ENCODE measurements at regions not wholly inside any gene's neighbourhood (a gene's known extent, or its start where the extent isn't known, plus 50 kb on each side); places are given as distances from the start of the nearest gene placed in this dataset.

DNA sequence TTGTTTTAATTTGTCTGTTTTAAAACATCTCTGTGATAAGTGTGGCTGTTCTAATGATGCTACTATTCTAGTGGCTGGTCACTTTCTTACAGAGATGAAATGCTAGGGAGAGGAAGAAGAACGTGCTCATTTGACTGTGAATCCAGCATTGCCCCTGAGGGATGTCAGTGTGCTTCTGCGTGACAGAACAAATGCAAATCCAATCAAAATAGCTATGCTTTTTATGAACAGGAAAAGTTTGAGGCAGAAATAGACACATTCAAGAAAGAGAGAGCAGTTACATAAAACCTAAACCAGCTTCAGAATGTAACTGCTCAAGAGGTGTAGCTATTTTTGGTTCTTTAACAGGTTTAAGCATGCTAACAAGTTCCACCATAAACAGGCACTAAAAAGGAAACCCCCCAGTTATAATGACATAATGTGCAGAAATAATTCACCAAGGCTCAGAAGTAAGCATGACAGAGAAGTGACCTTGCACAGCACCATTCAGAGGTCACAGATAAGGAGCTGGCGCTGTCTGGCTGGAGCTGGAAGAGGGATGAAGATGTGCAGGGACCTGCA, 385.3 kb downstream of the EPM2A start:
- H3K4me1 ChIP-seq, result no peaks in the 10 kb centered on the region

DNA sequence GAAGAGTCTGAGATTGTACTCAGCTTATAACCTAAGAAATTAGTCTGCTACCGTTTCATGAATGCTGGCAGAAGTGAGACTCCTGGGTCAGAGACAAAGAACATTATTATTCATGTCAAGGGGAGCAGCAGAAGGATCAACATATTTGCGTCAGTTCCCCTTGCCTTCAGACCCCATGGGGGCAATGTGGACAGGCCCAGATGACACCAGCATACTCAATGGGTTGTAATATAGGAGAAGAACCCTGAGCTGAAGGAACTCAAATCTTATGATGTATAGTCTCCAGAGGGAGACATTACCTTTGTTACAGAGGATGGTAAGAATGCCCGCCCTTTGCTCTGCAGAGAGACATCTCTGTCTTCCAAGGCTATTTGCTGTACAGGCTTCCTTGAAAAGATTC, 384.4 kb downstream of the EPM2A start:
- Histone ChIP-seq H3K9me3 (no peaks in the 10 kb centered on the region), H3K36me3 (no peaks in the 10 kb centered on the region), H3K27me3 (no peaks in the 10 kb centered on the region), H3K4me1 (no peaks in the 10 kb centered on the region), H3K27ac (no peak overlapping the region), H3K4me3 (no peak overlapping the region)
- TF ChIP-seq POLR2A (IDR thresholded peaks at IDR 0.05), result no peak
- TF ChIP-seq, protein P1, sequence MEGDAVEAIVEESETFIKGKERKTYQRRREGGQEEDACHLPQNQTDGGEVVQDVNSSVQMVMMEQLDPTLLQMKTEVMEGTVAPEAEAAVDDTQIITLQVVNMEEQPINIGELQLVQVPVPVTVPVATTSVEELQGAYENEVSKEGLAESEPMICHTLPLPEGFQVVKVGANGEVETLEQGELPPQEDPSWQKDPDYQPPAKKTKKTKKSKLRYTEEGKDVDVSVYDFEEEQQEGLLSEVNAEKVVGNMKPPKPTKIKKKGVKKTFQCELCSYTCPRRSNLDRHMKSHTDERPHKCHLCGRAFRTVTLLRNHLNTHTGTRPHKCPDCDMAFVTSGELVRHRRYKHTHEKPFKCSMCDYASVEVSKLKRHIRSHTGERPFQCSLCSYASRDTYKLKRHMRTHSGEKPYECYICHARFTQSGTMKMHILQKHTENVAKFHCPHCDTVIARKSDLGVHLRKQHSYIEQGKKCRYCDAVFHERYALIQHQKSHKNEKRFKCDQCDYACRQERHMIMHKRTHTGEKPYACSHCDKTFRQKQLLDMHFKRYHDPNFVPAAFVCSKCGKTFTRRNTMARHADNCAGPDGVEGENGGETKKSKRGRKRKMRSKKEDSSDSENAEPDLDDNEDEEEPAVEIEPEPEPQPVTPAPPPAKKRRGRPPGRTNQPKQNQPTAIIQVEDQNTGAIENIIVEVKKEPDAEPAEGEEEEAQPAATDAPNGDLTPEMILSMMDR (IDR thresholded peaks at IDR 0.05), result no peak
- DNase-seq, result no peak
- intact Hi-C loops (cut with DNase I; ENCODE audit: low total_unique reads), result no loop called here

More for the DNA sequence above, 385.3 kb downstream of the EPM2A start:
- TF ChIP-seq POLR2A (IDR thresholded peaks at IDR 0.05), result no peak
- TF ChIP-seq, protein P1 (IDR thresholded peaks at IDR 0.05), result no peak
- Histone ChIP-seq H3K9me3 (no peaks in the 10 kb centered on the region), H3K27me3 (no peaks in the 10 kb centered on the region), H3K36me3 (no peaks in the 10 kb centered on the region), H3K27ac (no peak overlapping the region), H3K4me3 (no peak overlapping the region)
- no peak for DNase-seq
- intact Hi-C loops (cut with DNase I; ENCODE audit: low total_unique reads), result no loop called here

DNA sequence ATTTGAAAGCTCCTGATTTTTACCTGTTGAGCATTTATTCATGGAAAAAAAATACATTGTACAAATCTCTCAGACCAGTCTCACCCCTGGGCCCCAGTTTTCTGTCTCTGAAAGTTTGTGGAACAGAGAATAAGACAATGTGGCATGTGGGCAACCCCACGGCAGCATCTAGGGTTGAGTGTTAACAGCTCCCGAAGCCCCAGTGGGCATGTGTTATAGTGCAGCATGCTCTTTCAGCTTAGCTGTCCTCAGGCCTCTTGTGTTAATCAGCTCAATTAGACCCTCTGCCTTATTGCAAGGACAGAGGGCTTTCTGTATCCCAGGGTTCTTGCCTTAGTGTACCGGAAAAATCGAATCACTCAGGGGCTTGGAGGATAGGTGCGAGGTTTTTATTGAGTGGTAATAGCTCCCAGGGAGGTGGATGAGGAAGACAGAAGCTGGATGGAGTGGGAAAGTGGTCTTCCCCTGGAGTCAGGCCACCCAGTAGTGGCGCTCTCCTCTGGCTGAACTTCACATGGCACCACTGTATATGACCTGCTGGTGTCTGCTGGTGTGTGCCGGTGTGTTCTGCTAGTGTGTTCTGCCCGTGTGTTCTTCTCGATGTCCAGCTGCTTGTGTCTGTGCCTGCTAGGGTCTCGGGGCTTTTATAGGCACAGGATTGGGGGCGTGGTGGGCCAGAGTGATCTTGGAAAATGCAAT, 382.8 kb downstream of the EPM2A start:
- intact Hi-C loops (cut with DNase I; ENCODE audit: low total_unique reads), result no loop called here
- TF ChIP-seq POLR2A (IDR thresholded peaks at IDR 0.05), result no peak
- TF ChIP-seq, protein P1 (IDR thresholded peaks at IDR 0.05), result no peak
- Histone ChIP-seq H3K4me3 (no peak overlapping the region), H3K4me1 (no peaks in the 10 kb centered on the region), H3K27me3 (no peaks in the 10 kb centered on the region), H3K36me3 (no peaks in the 10 kb centered on the region), H3K9me3 (no peaks in the 10 kb centered on the region), H3K27ac (no peak overlapping the region)
- DNase-seq, result no peak

DNA sequence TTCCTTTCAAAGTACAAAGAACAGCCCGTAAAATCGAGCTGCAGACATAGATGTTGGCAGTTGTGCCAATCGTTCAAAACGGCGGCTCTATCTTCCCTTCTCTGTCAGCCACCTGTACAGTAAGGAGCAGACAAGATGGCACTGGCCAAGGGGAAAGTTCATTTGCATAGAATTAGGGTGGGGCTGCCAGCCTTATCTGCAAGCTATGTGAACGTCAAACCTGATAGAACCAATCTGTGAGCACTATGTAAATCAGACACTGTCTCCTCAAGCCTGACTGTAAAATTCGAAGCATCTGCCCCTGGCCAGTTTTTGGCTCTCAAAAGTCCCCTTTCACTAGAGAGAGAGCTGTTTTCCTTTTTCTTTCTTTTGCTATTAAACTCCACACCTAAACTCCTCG, 374.5 kb downstream of the EPM2A start:
- Histone ChIP-seq H3K9me3 (no peaks in the 10 kb centered on the region), H3K36me3 (no peaks in the 10 kb centered on the region), H3K27ac (no peak overlapping the region), H3K27me3 (no peaks in the 10 kb centered on the region), H3K4me3 (no peak overlapping the region), H3K4me1 (no peaks in the 10 kb centered on the region)
- no peak for DNase-seq
- intact Hi-C loops (cut with DNase I; ENCODE audit: low total_unique reads), result no loop called here
- TF ChIP-seq POLR2A (IDR thresholded peaks at IDR 0.05), result no peak
- TF ChIP-seq, protein P1 (IDR thresholded peaks at IDR 0.05), result no peak

DNA sequence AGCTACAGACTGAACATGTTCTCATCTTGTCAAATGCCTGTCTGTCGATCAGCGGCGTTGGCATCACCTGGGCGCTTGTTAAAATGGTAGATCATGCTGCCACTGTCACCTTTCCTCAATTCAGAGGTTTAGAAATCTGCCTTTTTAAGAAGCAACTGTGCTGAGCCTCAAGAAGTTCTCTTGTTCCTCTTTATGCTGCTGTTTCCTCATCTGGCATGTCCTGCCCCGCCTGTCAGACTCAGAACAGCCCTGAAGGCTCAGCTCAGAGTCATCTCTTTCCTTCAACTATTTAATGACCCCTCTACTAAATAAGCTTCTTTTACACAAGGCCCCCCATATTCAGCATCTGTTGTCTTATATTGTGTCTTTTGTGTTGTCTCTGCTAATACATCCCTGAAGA, 368.2 kb downstream of the EPM2A start:
- TF ChIP-seq POLR2A (IDR thresholded peaks at IDR 0.05), result no peak
- TF ChIP-seq, protein P1 (IDR thresholded peaks at IDR 0.05), result no peak

More for the DNA sequence above, 368.2 kb downstream of the EPM2A start:
- no peaks in the 10 kb centered on the region for H3K9me3 ChIP-seq
- DNase-seq, result no peak
- no peak overlapping the region for H3K27ac ChIP-seq
- no peak overlapping the region for H3K4me3 ChIP-seq
- H3K4me1 ChIP-seq, result no peaks in the 10 kb centered on the region
- intact Hi-C loops (cut with DNase I; ENCODE audit: low total_unique reads), result no loop called here
- H3K27me3 ChIP-seq, result no peaks in the 10 kb centered on the region
- H3K36me3 ChIP-seq, result no peaks in the 10 kb centered on the region
